ENCODE measurements at regions not wholly inside any gene's neighbourhood (a gene's known extent, or its start where the extent isn't known, plus 50 kb on each side); places are given as distances from the start of the nearest gene placed in this dataset.

DNA sequence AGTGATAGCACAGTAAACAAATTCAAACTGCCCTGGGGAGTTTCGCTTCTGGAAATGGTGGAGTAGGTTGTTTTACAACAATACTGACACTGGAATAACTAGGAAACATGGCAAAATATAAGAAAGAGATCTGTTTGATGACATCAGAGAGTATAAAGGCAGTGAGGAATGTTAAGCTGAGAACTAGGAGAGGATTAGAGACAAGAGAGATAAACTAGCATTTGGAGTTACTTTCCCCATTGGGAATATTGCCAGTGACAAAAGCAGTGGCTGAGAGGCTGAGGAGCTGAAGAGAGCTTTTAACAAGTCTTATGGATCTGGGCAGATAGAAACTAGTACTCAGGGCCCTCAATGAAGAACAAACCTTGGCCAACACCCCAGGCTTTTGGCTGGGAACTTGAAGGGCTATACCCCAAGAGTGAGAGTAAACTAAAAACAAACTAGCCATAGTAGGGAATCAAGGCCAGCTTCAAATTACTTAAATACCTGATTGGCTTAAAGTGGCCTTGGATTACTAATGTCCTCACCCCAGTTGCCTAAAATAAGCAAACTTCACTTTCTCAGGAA, 280.4 kb downstream of the KLF13 start:
- Mint-ChIP-seq H3K27me3 (ENCODE audit: low read depth, unreplicated experiment) (no peaks in the 10 kb centered on the region), H3K4me1 (ENCODE audit: low read depth, unreplicated experiment) (peaks cover 11% of the 10 kb centered on the region), H3K4me3 (ENCODE audit: unreplicated experiment) (no peak overlapping the region), H3K9me3 (ENCODE audit: unreplicated experiment) (peaks cover 2% of the 10 kb centered on the region), H3K36me3 (ENCODE audit: low read depth, unreplicated experiment) (no peaks in the 10 kb centered on the region), H3K27ac (ENCODE audit: unreplicated experiment) (no peak overlapping the region)
- Histone ChIP-seq H3K27me3 (ENCODE audit: insufficient read depth, low read length) (no peaks in the 10 kb centered on the region), H4K20me1 (ENCODE audit: insufficient read depth, low read length) (no peaks in the 10 kb centered on the region), H3K9ac (ENCODE audit: low read length) (no peak overlapping the region), H3K4me1 (ENCODE audit: insufficient read depth, low read length) (peaks cover 11% of the 10 kb centered on the region), H3K4me3 (ENCODE audit: insufficient read depth, low read depth, low read length) (no peak overlapping the region), H2AFZ (ENCODE audit: low read depth, low read length) (no peak overlapping the region), H3K79me2 (ENCODE audit: insufficient read depth, low read length) (no peaks in the 10 kb centered on the region), H3K27ac (ENCODE audit: low read depth, low read length) (no peak overlapping the region), H3K36me3 (ENCODE audit: insufficient read depth, low read length) (no peaks in the 10 kb centered on the region), H3K4me2 (ENCODE audit: low read length) (no peak overlapping the region), H3K9me3 (ENCODE audit: insufficient read depth, low read depth, low read length) (no peaks in the 10 kb centered on the region)
- FAIRE-seq (peak; percentile 34), DNase-seq (ENCODE audit: low read depth) (no peak)
- no peak for TF ChIP-seq EZH2 (IDR thresholded peaks at IDR 0.05; ENCODE audit: insufficient read depth, low read length)
- TF ChIP-seq, protein P1, sequence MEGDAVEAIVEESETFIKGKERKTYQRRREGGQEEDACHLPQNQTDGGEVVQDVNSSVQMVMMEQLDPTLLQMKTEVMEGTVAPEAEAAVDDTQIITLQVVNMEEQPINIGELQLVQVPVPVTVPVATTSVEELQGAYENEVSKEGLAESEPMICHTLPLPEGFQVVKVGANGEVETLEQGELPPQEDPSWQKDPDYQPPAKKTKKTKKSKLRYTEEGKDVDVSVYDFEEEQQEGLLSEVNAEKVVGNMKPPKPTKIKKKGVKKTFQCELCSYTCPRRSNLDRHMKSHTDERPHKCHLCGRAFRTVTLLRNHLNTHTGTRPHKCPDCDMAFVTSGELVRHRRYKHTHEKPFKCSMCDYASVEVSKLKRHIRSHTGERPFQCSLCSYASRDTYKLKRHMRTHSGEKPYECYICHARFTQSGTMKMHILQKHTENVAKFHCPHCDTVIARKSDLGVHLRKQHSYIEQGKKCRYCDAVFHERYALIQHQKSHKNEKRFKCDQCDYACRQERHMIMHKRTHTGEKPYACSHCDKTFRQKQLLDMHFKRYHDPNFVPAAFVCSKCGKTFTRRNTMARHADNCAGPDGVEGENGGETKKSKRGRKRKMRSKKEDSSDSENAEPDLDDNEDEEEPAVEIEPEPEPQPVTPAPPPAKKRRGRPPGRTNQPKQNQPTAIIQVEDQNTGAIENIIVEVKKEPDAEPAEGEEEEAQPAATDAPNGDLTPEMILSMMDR (IDR thresholded peaks at IDR 0.05; ENCODE audit: insufficient read depth, low read depth, low read length), result no peak

DNA sequence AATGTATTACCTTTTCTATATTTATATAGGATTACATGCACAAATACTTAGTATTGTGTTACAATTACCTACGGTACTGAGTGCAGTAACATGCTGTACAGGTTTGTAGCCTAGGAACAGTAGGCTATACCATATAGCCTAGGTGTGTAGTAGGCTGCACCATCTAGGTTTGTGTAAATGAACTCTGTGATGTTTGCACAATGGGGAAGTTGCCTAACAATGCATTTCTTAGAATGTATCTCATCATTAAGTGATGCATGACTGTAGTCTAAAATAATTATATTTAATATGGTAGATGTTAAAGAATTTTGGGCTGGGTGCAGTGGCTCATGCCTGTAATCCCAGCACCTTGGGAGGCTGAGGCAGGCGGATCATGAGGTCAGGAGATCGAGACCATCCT, 281.0 kb downstream of the KLF13 start:
- Histone ChIP-seq H3K9me3 (ENCODE audit: insufficient read depth, low read depth, low read length) (no peaks in the 10 kb centered on the region), H3K27ac (ENCODE audit: low read depth, low read length) (no peak overlapping the region), H4K20me1 (ENCODE audit: insufficient read depth, low read length) (no peaks in the 10 kb centered on the region), H3K4me2 (ENCODE audit: low read length) (no peak overlapping the region), H3K4me3 (ENCODE audit: insufficient read depth, low read depth, low read length) (no peak overlapping the region), H3K36me3 (ENCODE audit: insufficient read depth, low read length) (no peaks in the 10 kb centered on the region), H3K27me3 (ENCODE audit: insufficient read depth, low read length) (no peaks in the 10 kb centered on the region), H3K79me2 (ENCODE audit: insufficient read depth, low read length) (no peaks in the 10 kb centered on the region), H2AFZ (ENCODE audit: low read depth, low read length) (no peak overlapping the region), H3K4me1 (ENCODE audit: insufficient read depth, low read length) (peaks cover 11% of the 10 kb centered on the region), H3K9ac (ENCODE audit: low read length) (no peak overlapping the region)
- FAIRE-seq (no peak), DNase-seq (ENCODE audit: low read depth) (no peak)
- Mint-ChIP-seq H3K4me1 (ENCODE audit: low read depth, unreplicated experiment) (peaks cover 11% of the 10 kb centered on the region), H3K9me3 (ENCODE audit: unreplicated experiment) (peaks cover 2% of the 10 kb centered on the region), H3K36me3 (ENCODE audit: low read depth, unreplicated experiment) (no peaks in the 10 kb centered on the region), H3K4me3 (ENCODE audit: unreplicated experiment) (no peak overlapping the region), H3K27ac (ENCODE audit: unreplicated experiment) (no peak overlapping the region), H3K27me3 (ENCODE audit: low read depth, unreplicated experiment) (no peaks in the 10 kb centered on the region)
- TF ChIP-seq, protein P1 (IDR thresholded peaks at IDR 0.05; ENCODE audit: insufficient read depth, low read depth, low read length), result no peak
- TF ChIP-seq EZH2 (IDR thresholded peaks at IDR 0.05; ENCODE audit: insufficient read depth, low read length), result no peak

DNA sequence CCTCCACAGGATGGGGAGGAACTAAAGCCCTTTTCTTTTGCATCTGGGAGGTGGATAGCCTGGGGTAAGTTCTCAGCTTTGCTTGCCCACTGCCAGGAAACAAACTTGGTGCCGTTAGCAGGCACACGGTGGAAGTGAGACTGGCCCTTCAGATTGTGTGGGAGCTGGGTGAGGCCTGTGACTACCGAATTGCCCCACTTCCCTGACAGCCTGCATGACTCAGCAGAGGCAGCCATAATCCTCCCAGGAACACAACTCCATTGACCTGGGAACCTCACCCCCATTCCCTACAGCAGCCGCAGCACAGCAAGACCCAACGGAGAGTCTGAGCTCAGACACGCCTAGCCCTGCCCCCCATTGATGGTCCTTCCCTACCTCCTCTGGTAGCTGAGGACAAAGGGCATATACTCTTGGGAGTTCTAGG, 282.6 kb downstream of the KLF13 start:
- Histone ChIP-seq H3K4me1 (ENCODE audit: insufficient read depth, low read length) (peaks cover 11% of the 10 kb centered on the region), H3K9ac (ENCODE audit: low read length) (no peak overlapping the region), H3K4me3 (ENCODE audit: insufficient read depth, low read depth, low read length) (no peak overlapping the region), H3K36me3 (ENCODE audit: insufficient read depth, low read length) (no peaks in the 10 kb centered on the region), H4K20me1 (ENCODE audit: insufficient read depth, low read length) (no peaks in the 10 kb centered on the region), H3K9me3 (ENCODE audit: insufficient read depth, low read depth, low read length) (no peaks in the 10 kb centered on the region), H3K79me2 (ENCODE audit: insufficient read depth, low read length) (no peaks in the 10 kb centered on the region), H2AFZ (ENCODE audit: low read depth, low read length) (peak overlapping the region; percentile 42), H3K27me3 (ENCODE audit: insufficient read depth, low read length) (no peaks in the 10 kb centered on the region), H3K4me2 (ENCODE audit: low read length) (no peak overlapping the region), H3K27ac (ENCODE audit: low read depth, low read length) (no peak overlapping the region)
- Mint-ChIP-seq H3K4me1 (ENCODE audit: low read depth, unreplicated experiment) (peaks cover 11% of the 10 kb centered on the region), H3K4me3 (ENCODE audit: unreplicated experiment) (no peak overlapping the region), H3K36me3 (ENCODE audit: low read depth, unreplicated experiment) (no peaks in the 10 kb centered on the region), H3K27ac (ENCODE audit: unreplicated experiment) (no peak overlapping the region), H3K27me3 (ENCODE audit: low read depth, unreplicated experiment) (peaks cover 2% of the 10 kb centered on the region), H3K9me3 (ENCODE audit: unreplicated experiment) (no peaks in the 10 kb centered on the region)
- TF ChIP-seq EZH2 (IDR thresholded peaks at IDR 0.05; ENCODE audit: insufficient read depth, low read length), result no peak
- TF ChIP-seq, protein P1 (IDR thresholded peaks at IDR 0.05; ENCODE audit: insufficient read depth, low read depth, low read length), result no peak
- FAIRE-seq (no peak), DNase-seq (ENCODE audit: low read depth) (no peak)
